Vagina (tissue), 2 donors: ENCODE measurements at regions not wholly inside any gene's neighbourhood (a gene's known extent, or its start where the extent isn't known, plus 50 kb on each side); places are given as distances from the start of the nearest gene placed in this dataset.

Experiments
- DNase-seq, 2 donors: peaks; one replicate each; pipeline ENCODE4 v3.0.0-alpha.2; 2017; ENCODE audit errors: extremely low spot score in 2 of 2
- H3K27ac ChIP-seq: fragments of 200-600 bp; sonication (generic); one replicate; pipeline ENCODE4 v1.5.1; 2019
- H3K27me3 ChIP-seq: fragments of 200-600 bp; sonication (generic); one replicate; pipeline ENCODE4 v1.5.1; 2019
- H3K36me3 ChIP-seq, 2 donors: fragments of 200-600 bp; sonication (generic); one replicate each; pipeline ENCODE4 v1.5.1; 2017 to 2019
- H3K4me1 ChIP-seq: fragments of 200-600 bp; sonication (generic); one replicate; pipeline ENCODE4 v1.5.1; 2019
- H3K4me3 ChIP-seq, 2 donors: fragments of 200-600 bp; sonication (generic); 1 replicate in 1 of 2; 2 replicates in 1 of 2; pipeline ENCODE4 v1.5.1; 2016 to 2019
- H3K9me3 ChIP-seq: fragments of 200-600 bp; sonication (generic); one replicate; pipeline ENCODE4 v1.5.1; 2019
- POLR2A ChIP-seq, 2 donors: fragments of 450-650 bp; IDR thresholded peaks; one replicate each; pipeline ENCODE4 v1.6.1; 2017; ENCODE audit warnings: antibody characterized with exemption in 2 of 2, mild to moderate bottlenecking in 2 of 2, moderate library complexity in 2 of 2
- POLR2AphosphoS5 ChIP-seq, 2 donors: sonication (generic); formaldehyde crosslinking; IDR thresholded peaks; one replicate each; pipeline ENCODE4 v1.9.0; 2017; ENCODE audit warnings: antibody characterized with exemption in 2 of 2, mild to moderate bottlenecking in 2 of 2, low read depth in 1 of 2; ENCODE audit not compliant: insufficient read depth in 1 of 2
- intact Hi-C: fragments of 100-400 bp; cut with DNase I; formaldehyde crosslinking; loops from one replicate; pipeline ENCODE4 v1.15.1; 2023
- TF ChIP-seq, protein P1 (sequence below), 3 experiments: fragments of 450-650 bp in 2 of 3; fragments of 200-600 bp in 1 of 3; sonication (generic) in 1 of 3; IDR thresholded peaks; one replicate each; pipeline ENCODE4 v1.5.1; 2017 to 2019; ENCODE audit warnings: antibody characterized with exemption in 3 of 3, mild to moderate bottlenecking in 2 of 3, moderate library complexity in 2 of 3

DNA sequence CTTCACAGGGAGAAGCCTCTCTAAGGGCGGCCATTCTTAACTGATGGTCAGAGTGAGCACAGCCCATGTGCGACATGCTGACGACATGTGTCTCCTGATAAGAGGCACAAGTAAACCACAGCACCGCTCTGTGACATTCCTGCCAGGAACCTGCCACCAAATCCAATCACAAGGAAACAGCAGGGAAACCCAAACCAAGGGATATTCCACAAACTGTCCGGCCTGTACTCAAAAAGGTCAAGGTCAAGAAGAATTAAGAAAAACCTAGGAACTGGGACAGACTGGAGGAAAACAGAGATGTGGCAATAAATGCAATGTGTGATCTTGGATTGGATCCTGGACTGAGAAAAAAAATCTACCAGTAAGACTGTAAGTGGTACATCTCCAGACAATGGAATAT, 91.9 kb downstream of the SYNE3 start:
- intact Hi-C loops: no loop called here
- TF ChIP-seq, protein P1, sequence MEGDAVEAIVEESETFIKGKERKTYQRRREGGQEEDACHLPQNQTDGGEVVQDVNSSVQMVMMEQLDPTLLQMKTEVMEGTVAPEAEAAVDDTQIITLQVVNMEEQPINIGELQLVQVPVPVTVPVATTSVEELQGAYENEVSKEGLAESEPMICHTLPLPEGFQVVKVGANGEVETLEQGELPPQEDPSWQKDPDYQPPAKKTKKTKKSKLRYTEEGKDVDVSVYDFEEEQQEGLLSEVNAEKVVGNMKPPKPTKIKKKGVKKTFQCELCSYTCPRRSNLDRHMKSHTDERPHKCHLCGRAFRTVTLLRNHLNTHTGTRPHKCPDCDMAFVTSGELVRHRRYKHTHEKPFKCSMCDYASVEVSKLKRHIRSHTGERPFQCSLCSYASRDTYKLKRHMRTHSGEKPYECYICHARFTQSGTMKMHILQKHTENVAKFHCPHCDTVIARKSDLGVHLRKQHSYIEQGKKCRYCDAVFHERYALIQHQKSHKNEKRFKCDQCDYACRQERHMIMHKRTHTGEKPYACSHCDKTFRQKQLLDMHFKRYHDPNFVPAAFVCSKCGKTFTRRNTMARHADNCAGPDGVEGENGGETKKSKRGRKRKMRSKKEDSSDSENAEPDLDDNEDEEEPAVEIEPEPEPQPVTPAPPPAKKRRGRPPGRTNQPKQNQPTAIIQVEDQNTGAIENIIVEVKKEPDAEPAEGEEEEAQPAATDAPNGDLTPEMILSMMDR (IDR thresholded peaks at IDR 0.05): no peak
- TF ChIP-seq POLR2A (IDR thresholded peaks at IDR 0.05): no peak
- TF ChIP-seq POLR2AphosphoS5 (IDR thresholded peaks at IDR 0.05; ENCODE audit: insufficient read depth in 1 of 2, low read depth in 1 of 2): no peak
- Histone ChIP-seq H3K27me3 (no peaks in the 10 kb centered on the region), H3K4me3 (no peak overlapping the region), H3K4me1 (no peaks in the 10 kb centered on the region), H3K9me3 (no peaks in the 10 kb centered on the region), H3K36me3 (peaks cover 0 to 17% of the 10 kb centered on the region in 2 donors), H3K27ac (no peak overlapping the region)
- DNase-seq: no peak

GRCh38 chr14:95421741-95422140, 94.7 kb downstream of the SYNE3 start:
- Histone ChIP-seq H3K4me1 (no peaks in the 10 kb centered on the region), H3K27me3 (no peaks in the 10 kb centered on the region), H3K27ac (no peak overlapping the region), H3K9me3 (no peaks in the 10 kb centered on the region), H3K36me3 (peaks cover 0 to 22% of the 10 kb centered on the region in 2 donors), H3K4me3 (no peak overlapping the region)
- DNase-seq: no peak
- TF ChIP-seq, protein P1 (IDR thresholded peaks at IDR 0.05): no peak
- TF ChIP-seq POLR2A (IDR thresholded peaks at IDR 0.05): no peak
- no peak for TF ChIP-seq POLR2AphosphoS5 (IDR thresholded peaks at IDR 0.05; ENCODE audit: insufficient read depth in 1 of 2, low read depth in 1 of 2)
- intact Hi-C loops: no loop called here

DNA sequence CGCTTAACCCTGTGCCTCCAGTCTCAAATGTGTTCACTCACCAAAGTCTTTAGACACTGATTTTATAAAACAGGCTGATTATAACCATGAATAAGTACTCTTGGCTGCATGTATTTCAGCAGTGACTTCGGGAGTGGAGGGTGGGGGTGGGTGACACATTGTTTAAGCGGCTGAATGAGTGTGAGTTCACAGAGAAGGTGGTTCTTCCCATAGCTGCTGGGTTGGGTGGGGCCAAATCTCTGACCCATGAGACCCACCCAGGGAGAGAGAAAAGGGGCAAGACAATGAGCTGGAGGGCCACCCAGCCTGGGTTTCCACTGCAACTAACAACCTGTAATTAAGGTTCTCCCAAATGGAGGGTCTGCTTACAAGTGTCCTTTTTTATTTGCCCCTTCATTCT, 96.4 kb downstream of the SYNE3 start:
- no peak overlapping the region for H3K27ac ChIP-seq
- H3K4me1 ChIP-seq: no peaks in the 10 kb centered on the region
- H3K9me3 ChIP-seq: no peaks in the 10 kb centered on the region
- no peak for DNase-seq
- H3K4me3 ChIP-seq: no peak overlapping the region
- H3K27me3 ChIP-seq: no peaks in the 10 kb centered on the region
- peaks cover 0 to 26% of the 10 kb centered on the region in 2 donors for H3K36me3 ChIP-seq
- intact Hi-C loops: no loop called here
- TF ChIP-seq, protein P1 (IDR thresholded peaks at IDR 0.05): no peak
- TF ChIP-seq POLR2A (IDR thresholded peaks at IDR 0.05) (no peak), POLR2AphosphoS5 (IDR thresholded peaks at IDR 0.05; ENCODE audit: insufficient read depth in 1 of 2, low read depth in 1 of 2) (no peak)

- H3K9me3 ChIP-seq: no peaks in the 10 kb centered on the region
- intact Hi-C loops: no loop called here
- H3K36me3 ChIP-seq: peaks cover 0 to 26% of the 10 kb centered on the region in 2 donors
- no peak overlapping the region for H3K27ac ChIP-seq
- H3K4me3 ChIP-seq: no peak overlapping the region
- TF ChIP-seq, protein P1 (IDR thresholded peaks at IDR 0.05): no peak
- TF ChIP-seq POLR2A (IDR thresholded peaks at IDR 0.05) (no peak), POLR2AphosphoS5 (IDR thresholded peaks at IDR 0.05; ENCODE audit: insufficient read depth in 1 of 2, low read depth in 1 of 2) (no peak)
- DNase-seq: no peak
- no peaks in the 10 kb centered on the region for H3K27me3 ChIP-seq
- no peaks in the 10 kb centered on the region for H3K4me1 ChIP-seq
Measured at GRCh38 chr14:95419569-95419968, 96.9 kb downstream of the SYNE3 start.

- H3K27me3 ChIP-seq: no peaks in the 10 kb centered on the region
- no peak for DNase-seq
- H3K27ac ChIP-seq: no peak overlapping the region
- H3K9me3 ChIP-seq: no peaks in the 10 kb centered on the region
- H3K36me3 ChIP-seq: peaks cover 0 to 26% of the 10 kb centered on the region in 2 donors
- TF ChIP-seq POLR2AphosphoS5 (IDR thresholded peaks at IDR 0.05; ENCODE audit: insufficient read depth in 1 of 2, low read depth in 1 of 2): no peak
- TF ChIP-seq, protein P1 (IDR thresholded peaks at IDR 0.05): no peak
- no peak for TF ChIP-seq POLR2A (IDR thresholded peaks at IDR 0.05)
- peaks cover 4% of the 10 kb centered on the region for H3K4me1 ChIP-seq
- intact Hi-C loops: no loop called here
- H3K4me3 ChIP-seq: no peak overlapping the region
Measured at GRCh38 chr14:95418858-95419257, 97.6 kb downstream of the SYNE3 start.
